ENCODE measurements at regions not wholly inside any gene's neighbourhood (a gene's known extent, or its start where the extent isn't known, plus 50 kb on each side); places are given as distances from the start of the nearest gene placed in this dataset.

GRCh38 chr4:14237911-14238310, 610.4 kb upstream of the BOD1L1 start:
- DNase-seq: no peak
- POLR2A ChIA-PET (ENCODE audit: unreplicated experiment): no interaction called here
- Histone ChIP-seq H3K4me1 (replicated peaks; ENCODE audit: insufficient read depth) (no peaks in the 10 kb centered on the region), H3K79me2 (ENCODE audit: low read depth) (no peaks in the 10 kb centered on the region), H3K4me2 (no peak overlapping the region), H3K36me3 (ENCODE audit: low read depth) (no peaks in the 10 kb centered on the region), H3K4me3 (no peak overlapping the region), H3F3A (ENCODE audit: insufficient read depth, low read depth) (no peaks in the 10 kb centered on the region), H3K9me3 (ENCODE audit: insufficient read depth, low read depth) (no peaks in the 10 kb centered on the region), H2AFZ (no peak overlapping the region), H4K20me1 (ENCODE audit: insufficient read depth) (no peaks in the 10 kb centered on the region), H3K9me2 (ENCODE audit: insufficient read depth) (no peaks in the 10 kb centered on the region), H3K27ac (no peak overlapping the region), H3K27me3 (ENCODE audit: insufficient read depth, low read depth) (no peaks in the 10 kb centered on the region)
- CTCF ChIA-PET: no interaction called here
- intact Hi-C loops (cut with micrococcal nuclease; ENCODE audit: unreplicated experiment): no loop called here
- no TSS peak for BruUV-seq (replicated peaks)
- TF ChIP-seq CTCF (conservative IDR thresholded peaks at IDR 0.05) (no peak), EZH2 (IDR thresholded peaks at IDR 0.05; ENCODE audit: low read depth) (no peak)

- no peaks in the 10 kb centered on the region for H3F3A ChIP-seq (ENCODE audit: insufficient read depth, low read depth)
- H2AFZ ChIP-seq: no peak overlapping the region
- TF ChIP-seq CTCF (conservative IDR thresholded peaks at IDR 0.05): no peak
- intact Hi-C loops (cut with micrococcal nuclease; ENCODE audit: unreplicated experiment): no loop called here
- no peaks in the 10 kb centered on the region for H4K20me1 ChIP-seq (ENCODE audit: insufficient read depth)
- BruUV-seq (replicated peaks): no TSS peak
- no peak overlapping the region for H3K27ac ChIP-seq
- H3K9me3 ChIP-seq (ENCODE audit: insufficient read depth, low read depth): no peaks in the 10 kb centered on the region
- no peaks in the 10 kb centered on the region for H3K4me1 ChIP-seq (replicated peaks; ENCODE audit: insufficient read depth)
- no peak overlapping the region for H3K4me2 ChIP-seq
- H3K9me2 ChIP-seq (ENCODE audit: insufficient read depth): no peaks in the 10 kb centered on the region
- H3K79me2 ChIP-seq (ENCODE audit: low read depth): no peaks in the 10 kb centered on the region
- H3K4me3 ChIP-seq: no peak overlapping the region
- H3K27me3 ChIP-seq (ENCODE audit: insufficient read depth, low read depth): no peaks in the 10 kb centered on the region
- no peaks in the 10 kb centered on the region for H3K36me3 ChIP-seq (ENCODE audit: low read depth)
- ChIA-PET CTCF (no interaction called here), POLR2A (ENCODE audit: unreplicated experiment) (no interaction called here)
- no peak for DNase-seq
These were observed 614.0 kb upstream of the BOD1L1 start for GRCh38 chr4:14241574-14241973.

- CTCF ChIA-PET: no interaction called here
- Histone ChIP-seq H4K20me1 (ENCODE audit: insufficient read depth) (no peaks in the 10 kb centered on the region), H3K4me3 (no peak overlapping the region), H3K27me3 (ENCODE audit: insufficient read depth, low read depth) (no peaks in the 10 kb centered on the region), H3K27ac (no peak overlapping the region), H3K4me2 (no peak overlapping the region), H3K9me2 (ENCODE audit: insufficient read depth) (no peaks in the 10 kb centered on the region), H2AFZ (no peak overlapping the region), H3K79me2 (ENCODE audit: low read depth) (no peaks in the 10 kb centered on the region), H3K4me1 (replicated peaks; ENCODE audit: insufficient read depth) (no peaks in the 10 kb centered on the region), H3K36me3 (ENCODE audit: low read depth) (no peaks in the 10 kb centered on the region), H3F3A (ENCODE audit: insufficient read depth, low read depth) (no peaks in the 10 kb centered on the region), H3K9me3 (ENCODE audit: insufficient read depth, low read depth) (no peaks in the 10 kb centered on the region)
- BruUV-seq (replicated peaks): no TSS peak
- intact Hi-C loops (cut with micrococcal nuclease; ENCODE audit: unreplicated experiment): no loop called here
- POLR2A ChIA-PET (ENCODE audit: unreplicated experiment): no interaction called here
- no peak for TF ChIP-seq EZH2 (IDR thresholded peaks at IDR 0.05; ENCODE audit: low read depth)
- DNase-seq: no peak
These were observed 620.2 kb upstream of the BOD1L1 start for GRCh38 chr4:14247767-14248166.

GRCh38 chr4:14249226-14249625, 621.7 kb upstream of the BOD1L1 start:
- BruUV-seq (replicated peaks): no TSS peak
- Histone ChIP-seq H3K79me2 (ENCODE audit: low read depth) (no peaks in the 10 kb centered on the region), H4K20me1 (ENCODE audit: insufficient read depth) (no peaks in the 10 kb centered on the region), H3K4me2 (no peak overlapping the region), H3K4me1 (replicated peaks; ENCODE audit: insufficient read depth) (no peaks in the 10 kb centered on the region), H3K27ac (no peak overlapping the region), H3K9me3 (ENCODE audit: insufficient read depth, low read depth) (no peaks in the 10 kb centered on the region), H2AFZ (no peak overlapping the region), H3K36me3 (ENCODE audit: low read depth) (no peaks in the 10 kb centered on the region), H3K27me3 (ENCODE audit: insufficient read depth, low read depth) (no peaks in the 10 kb centered on the region), H3F3A (ENCODE audit: insufficient read depth, low read depth) (no peaks in the 10 kb centered on the region), H3K4me3 (no peak overlapping the region), H3K9me2 (ENCODE audit: insufficient read depth) (no peaks in the 10 kb centered on the region)
- no peak for TF ChIP-seq EZH2 (IDR thresholded peaks at IDR 0.05; ENCODE audit: low read depth)
- DNase-seq: no peak
- intact Hi-C loops (cut with micrococcal nuclease; ENCODE audit: unreplicated experiment): no loop called here
- ChIA-PET POLR2A (ENCODE audit: unreplicated experiment) (no interaction called here), CTCF (no interaction called here)
